HCT116 (cell line): ENCODE measurements at regions not wholly inside any gene's neighbourhood (a gene's known extent, or its start where the extent isn't known, plus 50 kb on each side); places are given as distances from the start of the nearest gene placed in this dataset.

ENCODE experiments used
- ATAC-seq: fragments of 200-7000 bp; cut with Tn5 transposase; 2 replicates; pipeline ENCODE4 v1.9.1; 2020; ENCODE audit warnings: mild to moderate bottlenecking, moderate library complexity
- BruUV-seq: library from RNA; stranded (reverse); fragments of 400-500 nt; replicated peaks from 2 replicates; lab custom pipeline; 2021; lab: Mats Ljungman, UMichigan
- CTCF ChIA-PET: fragments of 300-600 bp; sonication (Branson Sonifier 250); formaldehyde crosslinking; loops from one replicate; lab custom pipeline; 2021; ENCODE audit warnings: antibody characterized with exemption; lab: Charles Lee
- POLR2A ChIA-PET: fragments of 300-600, 350-600 bp; sonication (Branson Sonifier 250); formaldehyde crosslinking; loops from one replicate; lab custom pipeline; 2021; ENCODE audit warnings: antibody characterized with exemption; lab: Charles Lee
- RAD21 ChIA-PET, 2 experiments: fragments of 300-600 bp; sonication (Branson Sonifier 250); formaldehyde crosslinking; loops; one replicate each; lab custom pipeline; 2023; ENCODE audit warnings: low total read pairs in 2 of 2; ENCODE audit not compliant: uncharacterized antibody in 2 of 2, unreplicated experiment in 2 of 2, low non-redundant PET in 1 of 2; lab: Charles Lee
- DNase-seq: peaks from one replicate; pipeline ENCODE4 v3.0.0-alpha.2; 2010; ENCODE audit warnings: low read depth, low spot score
- H2AFZ ChIP-seq: fragments of 200-600 bp; shearing (Covaris generic), sonication (generic); 2 replicates; pipeline ENCODE4 v1.6.1; 2017; ENCODE audit warnings: low read depth, mixed run types, mixed read lengths, antibody characterized with exemption, low read length; ENCODE audit not compliant: poor library complexity, severe bottlenecking
- H3K27ac ChIP-seq: 2 replicates; pipeline ENCODE4 v1.5.1; 2012; ENCODE audit warnings: low read depth, low read length
- H3K27me3 ChIP-seq: fragments of 200-600 bp; sonication (generic); 2 replicates; pipeline ENCODE4 v1.6.1; 2016; ENCODE audit warnings: mixed run types, low read length, mixed read lengths; ENCODE audit not compliant: insufficient read depth
- H3K36me3 ChIP-seq, 2 experiments: fragments of 200-500 bp in 1 of 2; fragments of 200-600 bp in 1 of 2; sonication (Bioruptor generic) in 1 of 2; sonication (generic) in 1 of 2; 2 replicates each; pipeline versions ENCODE4 v1.5.1 to v1.6.1; 2014 to 2016; ENCODE audit warnings: low read length in 2 of 2, inconsistent platforms in 1 of 2, mixed read lengths in 1 of 2, mixed run types in 1 of 2; ENCODE audit not compliant: insufficient read depth in 2 of 2, control insufficient read depth in 1 of 2
- H3K4me1 ChIP-seq, 2 experiments: fragments of 200-600 bp in 1 of 2; sonication (generic) in 1 of 2; 2 replicates each; pipeline versions ENCODE4 v1.5.1 to v1.6.1; 2012 to 2017; ENCODE audit warnings: low read length in 2 of 2, inconsistent platforms in 1 of 2, mild to moderate bottlenecking in 1 of 2, mixed read lengths in 1 of 2, mixed run types in 1 of 2, moderate library complexity in 1 of 2; ENCODE audit not compliant: insufficient read depth in 2 of 2, control insufficient read depth in 1 of 2
- H3K4me2 ChIP-seq: fragments of 200-600 bp; sonication (generic); 2 replicates; pipeline ENCODE4 v1.6.1; 2017; ENCODE audit warnings: mixed run types, low read length, mixed read lengths
- H3K4me3 ChIP-seq, 2 experiments: fragments of 200-600 bp in 1 of 2; sonication (generic) in 1 of 2; replicated peaks in 1 of 2; 2 replicates each; pipeline ENCODE4 v1.5.1; 2011 to 2016; ENCODE audit warnings: low read length in 2 of 2, control low read depth in 1 of 2, low read depth in 1 of 2, mild to moderate bottlenecking in 1 of 2, mixed read lengths in 1 of 2, mixed run types in 1 of 2
- H3K79me2 ChIP-seq: fragments of 200-600 bp; sonication (generic); 2 replicates; pipeline ENCODE4 v1.6.1; 2017; ENCODE audit warnings: mild to moderate bottlenecking, mixed run types, low read length, moderate library complexity, mixed read lengths; ENCODE audit not compliant: insufficient read depth
- H3K9ac ChIP-seq: fragments of 200-600 bp; sonication (generic); 2 replicates; pipeline ENCODE4 v1.6.1; 2016; ENCODE audit warnings: low read length, mixed read lengths
- H3K9me2 ChIP-seq: fragments of 200-600 bp; sonication (generic), shearing (Covaris generic); 2 replicates; pipeline ENCODE4 v1.6.1; 2017; ENCODE audit warnings: mixed run types, mild to moderate bottlenecking, moderate library complexity; ENCODE audit not compliant: insufficient read depth
- H3K9me3 ChIP-seq, 2 experiments: fragments of 200-500 bp in 1 of 2; fragments of 200-600 bp in 1 of 2; sonication (Bioruptor generic) in 1 of 2; sonication (generic) in 1 of 2; 2 replicates each; pipeline ENCODE4 v1.6.1; 2014 to 2017; ENCODE audit warnings: low read length in 2 of 2, mixed read lengths in 2 of 2, inconsistent platforms in 1 of 2, low read depth in 1 of 2, mild to moderate bottlenecking in 1 of 2, mixed run types in 1 of 2, moderate library complexity in 1 of 2; ENCODE audit not compliant: control insufficient read depth in 1 of 2, insufficient read depth in 1 of 2
- H4K20me1 ChIP-seq: fragments of 200-600 bp; sonication (generic), shearing (Covaris generic); 2 replicates; pipeline ENCODE4 v1.6.1; 2017; ENCODE audit warnings: mixed run types, mild to moderate bottlenecking, moderate library complexity; ENCODE audit not compliant: insufficient read depth
- CBX3 ChIP-seq: IDR thresholded peaks from 2 replicates; pipeline ENCODE4 v1.6.1; 2012; ENCODE audit warnings: low read depth
- CEBPB ChIP-seq: IDR thresholded peaks from 2 replicates; pipeline ENCODE4 v1.6.1; 2012; ENCODE audit warnings: low read depth
- CTCF ChIP-seq, 3 experiments: fragments of 200-600 bp in 1 of 3; sonication (generic) in 1 of 3; IDR thresholded peaks in 2 of 3; conservative IDR thresholded peaks in 1 of 3; 2 replicates each; pipeline ENCODE4 v1.5.1; 2012 to 2017; ENCODE audit warnings: low read depth in 2 of 3, low read length in 2 of 3, antibody characterized with exemption in 1 of 3, borderline replicate concordance in 1 of 3, control low read depth in 1 of 3, mild to moderate bottlenecking in 1 of 3, mixed read lengths in 1 of 3, mixed run types in 1 of 3, moderate library complexity in 1 of 3; ENCODE audit not compliant: insufficient read depth in 1 of 3
- ELF1 ChIP-seq: IDR thresholded peaks from 2 replicates; pipeline ENCODE4 v1.6.1; 2012; ENCODE audit warnings: low read depth, borderline replicate concordance
- EZH2 ChIP-seq: fragments of 200-600 bp; sonication (generic); IDR thresholded peaks from 2 replicates; pipeline ENCODE4 v1.6.1; 2017; ENCODE audit warnings: antibody characterized with exemption, mixed run types
- EZH2phosphoT487 ChIP-seq: fragments of 200-600 bp; IDR thresholded peaks from 2 replicates; pipeline ENCODE4 v1.6.1; 2018; ENCODE audit warnings: antibody characterized with exemption, borderline replicate concordance
- JUND ChIP-seq: IDR thresholded peaks from 2 replicates; pipeline ENCODE4 v1.6.1; 2012
- MAX ChIP-seq: IDR thresholded peaks from 2 replicates; pipeline ENCODE4 v1.6.1; 2012
- POLR2A ChIP-seq: IDR thresholded peaks from 2 replicates; pipeline ENCODE4 v1.7.0; 2011; ENCODE audit warnings: borderline replicate concordance; ENCODE audit not compliant: insufficient read depth, insufficient read length; ENCODE audit errors: extremely low read depth
- POLR2AphosphoS5 ChIP-seq: IDR thresholded peaks from 2 replicates; pipeline ENCODE4 v1.6.1; 2011; ENCODE audit warnings: mild to moderate bottlenecking, low read depth, low read length, moderate library complexity
- RAD21 ChIP-seq: IDR thresholded peaks from 2 replicates; pipeline ENCODE4 v1.6.1; 2012; ENCODE audit warnings: low read depth, mild to moderate bottlenecking
- SIN3A ChIP-seq: IDR thresholded peaks from 2 replicates; pipeline ENCODE4 v1.6.1; 2012; ENCODE audit warnings: low read depth
- SP1 ChIP-seq: IDR thresholded peaks from 2 replicates; pipeline ENCODE4 v1.6.1; 2012; ENCODE audit warnings: low read depth
- SRF ChIP-seq: IDR thresholded peaks from 2 replicates; pipeline ENCODE4 v1.6.1; 2012; ENCODE audit warnings: low read depth
- YY1 ChIP-seq: IDR thresholded peaks from 2 replicates; pipeline ENCODE4 v1.6.1; 2011; ENCODE audit warnings: low read length, low read depth, moderate library complexity, mild to moderate bottlenecking; ENCODE audit not compliant: insufficient replicate concordance; ENCODE audit errors: extremely low read depth
- ZBTB33 ChIP-seq: IDR thresholded peaks from 2 replicates; pipeline ENCODE4 v1.6.1; 2011; ENCODE audit warnings: mild to moderate bottlenecking, low read length, moderate library complexity; ENCODE audit not compliant: insufficient replicate concordance; ENCODE audit errors: extremely low read depth
- ZFX ChIP-seq: fragments of 450-650 bp; IDR thresholded peaks from 2 replicates; pipeline ENCODE4 v1.6.1; 2017
- intact Hi-C: fragments of 100-400 bp; cut with micrococcal nuclease; formaldehyde crosslinking; loops from 2 replicates; pipeline ENCODE4 v1.10.0; 2022
- TF ChIP-seq, protein P1 (sequence below): IDR thresholded peaks from 2 replicates; pipeline ENCODE4 v1.6.1; 2012
- TF ChIP-seq, protein P2 (sequence below): IDR thresholded peaks from 2 replicates; pipeline ENCODE4 v1.6.1; 2012; ENCODE audit warnings: low read depth

DNA sequence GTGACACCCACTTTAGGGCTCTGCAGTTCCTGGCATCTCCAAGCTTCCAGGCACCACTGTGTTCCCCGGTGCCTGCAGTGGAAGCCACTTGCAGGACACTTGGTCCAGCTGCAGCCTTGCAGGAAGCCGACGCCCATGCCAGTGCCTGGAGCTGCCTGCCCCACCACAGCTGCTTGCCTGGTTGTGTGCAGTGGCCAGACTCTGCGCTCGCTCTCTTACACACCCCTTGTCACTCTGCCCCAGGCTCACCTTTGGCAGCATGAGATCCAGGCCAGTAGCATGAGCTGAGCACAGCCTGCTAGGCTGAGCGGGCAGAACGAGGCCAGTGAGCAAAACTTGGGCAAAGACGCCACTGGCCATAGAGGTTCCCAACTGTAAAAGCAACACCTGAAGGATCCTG lies 57.7 kb downstream of the SLITRK1 start:
- Histone ChIP-seq H3K36me3 (no peaks in the 10 kb centered on the region), H3K4me2 (no peak overlapping the region), H3K4me3 (no peak overlapping the region), H2AFZ (no peak overlapping the region), H3K27ac (no peak overlapping the region), H3K9me2 (no peaks in the 10 kb centered on the region), H4K20me1 (no peaks in the 10 kb centered on the region; the same call in 1 of the 2 replicates), H3K27me3 (no peaks in the 10 kb centered on the region), H3K4me1 (no peaks in the 10 kb centered on the region), H3K9ac (no peak overlapping the region), H3K9me3 (peaks cover 0 to 4% of the 10 kb centered on the region in 2 experiments; a peak in 3 of 4 replicates), H3K79me2 (no peaks in the 10 kb centered on the region)
- DNase-seq (no peak), ATAC-seq (no peak)
- intact Hi-C loops, result loop anchor here (5.0 kb wide), 1 partner anchor 1377 kb away; no protein-coding TSS in a partner anchor
- RAD21 ChIA-PET, result no interaction called here
- POLR2A ChIA-PET, result no interaction called here
- no TSS peak for BruUV-seq
- TF ChIP-seq SP1 (no peak), SRF (no peak), YY1 (no peak), CTCF (IDR thresholded peaks at IDR 0.05 in 2 of 3, conservative IDR thresholded peaks at IDR 0.05 in 1 of 3; ENCODE audit: borderline replicate concordance in 1 of 3, insufficient read depth in 1 of 3, low read depth in 2 of 3, low read length in 2 of 3) (no peak), RAD21 (no peak), CBX3 (no peak), ELF1 (no peak), MAX (no peak), JUND (no peak), ZBTB33 (no peak), ZFX (no peak), EZH2 (no peak), SIN3A (no peak), CEBPB (no peak), EZH2phosphoT487 (no peak), POLR2A (no peak), POLR2AphosphoS5 (no peak)
- TF ChIP-seq, protein P1, sequence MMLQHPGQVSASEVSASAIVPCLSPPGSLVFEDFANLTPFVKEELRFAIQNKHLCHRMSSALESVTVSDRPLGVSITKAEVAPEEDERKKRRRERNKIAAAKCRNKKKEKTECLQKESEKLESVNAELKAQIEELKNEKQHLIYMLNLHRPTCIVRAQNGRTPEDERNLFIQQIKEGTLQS, result no peak
- TF ChIP-seq, protein P2, sequence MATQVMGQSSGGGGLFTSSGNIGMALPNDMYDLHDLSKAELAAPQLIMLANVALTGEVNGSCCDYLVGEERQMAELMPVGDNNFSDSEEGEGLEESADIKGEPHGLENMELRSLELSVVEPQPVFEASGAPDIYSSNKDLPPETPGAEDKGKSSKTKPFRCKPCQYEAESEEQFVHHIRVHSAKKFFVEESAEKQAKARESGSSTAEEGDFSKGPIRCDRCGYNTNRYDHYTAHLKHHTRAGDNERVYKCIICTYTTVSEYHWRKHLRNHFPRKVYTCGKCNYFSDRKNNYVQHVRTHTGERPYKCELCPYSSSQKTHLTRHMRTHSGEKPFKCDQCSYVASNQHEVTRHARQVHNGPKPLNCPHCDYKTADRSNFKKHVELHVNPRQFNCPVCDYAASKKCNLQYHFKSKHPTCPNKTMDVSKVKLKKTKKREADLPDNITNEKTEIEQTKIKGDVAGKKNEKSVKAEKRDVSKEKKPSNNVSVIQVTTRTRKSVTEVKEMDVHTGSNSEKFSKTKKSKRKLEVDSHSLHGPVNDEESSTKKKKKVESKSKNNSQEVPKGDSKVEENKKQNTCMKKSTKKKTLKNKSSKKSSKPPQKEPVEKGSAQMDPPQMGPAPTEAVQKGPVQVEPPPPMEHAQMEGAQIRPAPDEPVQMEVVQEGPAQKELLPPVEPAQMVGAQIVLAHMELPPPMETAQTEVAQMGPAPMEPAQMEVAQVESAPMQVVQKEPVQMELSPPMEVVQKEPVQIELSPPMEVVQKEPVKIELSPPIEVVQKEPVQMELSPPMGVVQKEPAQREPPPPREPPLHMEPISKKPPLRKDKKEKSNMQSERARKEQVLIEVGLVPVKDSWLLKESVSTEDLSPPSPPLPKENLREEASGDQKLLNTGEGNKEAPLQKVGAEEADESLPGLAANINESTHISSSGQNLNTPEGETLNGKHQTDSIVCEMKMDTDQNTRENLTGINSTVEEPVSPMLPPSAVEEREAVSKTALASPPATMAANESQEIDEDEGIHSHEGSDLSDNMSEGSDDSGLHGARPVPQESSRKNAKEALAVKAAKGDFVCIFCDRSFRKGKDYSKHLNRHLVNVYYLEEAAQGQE, result no peak
- CTCF ChIA-PET, result no interaction called here
